Fibroblast of lung (primary cell): ENCODE measurements at regions not wholly inside any gene's neighbourhood (a gene's known extent, or its start where the extent isn't known, plus 50 kb on each side); places are given as distances from the start of the nearest gene placed in this dataset.

Experiments used
- DNase-seq, 2 donors: peaks; one replicate each; pipeline versions ENCODE4 v3.0.0 to v3.0.0-alpha.2; 2010; ENCODE audit warnings: low read depth in 2 of 2
- H2AFZ ChIP-seq: 2 replicates; pipeline ENCODE4 v1.5.1; 2012; ENCODE audit warnings: low read length, control low read depth, inconsistent platforms
- H3K27ac ChIP-seq: 2 replicates; pipeline ENCODE4 v1.5.1; 2011; ENCODE audit warnings: low read length, control low read depth; ENCODE audit not compliant: insufficient read depth
- H3K27me3 ChIP-seq: 2 replicates; pipeline ENCODE4 v1.5.1; 2011; ENCODE audit warnings: mild to moderate bottlenecking, low read length; ENCODE audit not compliant: control insufficient read depth, insufficient read depth
- H3K36me3 ChIP-seq: 2 replicates; pipeline ENCODE4 v1.5.1; 2011; ENCODE audit warnings: low read length; ENCODE audit not compliant: control insufficient read depth, insufficient read depth
- H3K4me1 ChIP-seq: 2 replicates; pipeline ENCODE4 v1.5.1; 2011; ENCODE audit warnings: low read length; ENCODE audit not compliant: control insufficient read depth, insufficient read depth; ENCODE audit errors: extremely low read depth
- H3K4me2 ChIP-seq: 2 replicates; pipeline ENCODE4 v1.5.1; 2011; ENCODE audit warnings: low read length, control low read depth; ENCODE audit not compliant: insufficient read depth; ENCODE audit errors: extremely low read depth
- H3K4me3 ChIP-seq, 4 experiments: fragments of 200-600 bp in 1 of 4; sonication (generic) in 1 of 4; replicated peaks in 1 of 4; 2 replicates each; pipeline ENCODE4 v1.5.1; 2011 to 2016; ENCODE audit warnings: low read length in 4 of 4, low read depth in 3 of 4, mild to moderate bottlenecking in 3 of 4, control low read depth in 2 of 4, inconsistent platforms in 1 of 4, mixed read lengths in 1 of 4; ENCODE audit not compliant: insufficient read depth in 1 of 4; ENCODE audit errors: control extremely low read depth in 1 of 4
- H3K79me2 ChIP-seq: 2 replicates; pipeline ENCODE4 v1.5.1; 2012; ENCODE audit warnings: mild to moderate bottlenecking, low read length, inconsistent platforms; ENCODE audit not compliant: control insufficient read depth, insufficient read depth
- H3K9ac ChIP-seq: 2 replicates; pipeline ENCODE4 v1.5.1; 2011; ENCODE audit warnings: mild to moderate bottlenecking, low read length, control low read depth; ENCODE audit not compliant: insufficient read depth
- H3K9me3 ChIP-seq: 2 replicates; pipeline ENCODE4 v1.5.1; 2012; ENCODE audit warnings: low read depth, low read length; ENCODE audit not compliant: control insufficient read depth, insufficient read depth
- H4K20me1 ChIP-seq: 2 replicates; pipeline ENCODE4 v1.5.1; 2011; ENCODE audit warnings: low read length; ENCODE audit not compliant: control insufficient read depth, insufficient read depth; ENCODE audit errors: extremely low read depth
- CTCF ChIP-seq, 2 donors: IDR thresholded peaks in 1 of 2; conservative IDR thresholded peaks in 1 of 2; 1 replicate in 1 of 2; 2 replicates in 1 of 2; pipeline ENCODE4 v1.5.1; 2011 to 2012; ENCODE audit warnings: low read length in 2 of 2, control low read depth in 1 of 2, inconsistent platforms in 1 of 2, low read depth in 1 of 2, mild to moderate bottlenecking in 1 of 2
- EZH2 ChIP-seq: IDR thresholded peaks from 2 replicates; pipeline ENCODE4 v1.5.1; 2012; ENCODE audit warnings: low read length, control low read depth, mild to moderate bottlenecking; ENCODE audit errors: missing control alignments

- DNase-seq: no peak
Measured at GRCh38 chr5:74288038-74288437, 352.5 kb downstream of the ENC1 start.

GRCh38 chr5:74286734-74287695, 353.5 kb downstream of the ENC1 start:
- H4K20me1 ChIP-seq: no peaks in the 10 kb centered on the region
- H3K9me3 ChIP-seq: no peaks in the 10 kb centered on the region
- no peak for TF ChIP-seq CTCF (conservative IDR thresholded peaks at IDR 0.05 in 1 of 2, IDR thresholded peaks at IDR 0.05 in 1 of 2; ENCODE audit: low read depth in 1 of 2, low read length in 2 of 2)
- no peak for TF ChIP-seq EZH2
- no peaks in the 10 kb centered on the region for H3K4me1 ChIP-seq
- H3K36me3 ChIP-seq: no peaks in the 10 kb centered on the region
- no peak overlapping the region for H3K4me2 ChIP-seq
- H3K4me3 ChIP-seq: no peak overlapping the region
- no peak for DNase-seq
- H2AFZ ChIP-seq: no peak overlapping the region
- H3K27ac ChIP-seq: no peak overlapping the region
- no peaks in the 10 kb centered on the region for H3K79me2 ChIP-seq
- H3K9ac ChIP-seq: no peak overlapping the region
- H3K27me3 ChIP-seq: no peaks in the 10 kb centered on the region

More at GRCh38 chr5:74288038-74288437, 352.5 kb downstream of the ENC1 start:
- H3K27me3 ChIP-seq: no peaks in the 10 kb centered on the region
- H3K27ac ChIP-seq: no peak overlapping the region
- H3K4me2 ChIP-seq: no peak overlapping the region
- H3K36me3 ChIP-seq: no peaks in the 10 kb centered on the region
- H2AFZ ChIP-seq: no peak overlapping the region
- TF ChIP-seq EZH2: no peak
- TF ChIP-seq CTCF (conservative IDR thresholded peaks at IDR 0.05 in 1 of 2, IDR thresholded peaks at IDR 0.05 in 1 of 2; ENCODE audit: low read depth in 1 of 2, low read length in 2 of 2): no peak
- H3K4me3 ChIP-seq: no peak overlapping the region
- no peaks in the 10 kb centered on the region for H3K4me1 ChIP-seq
- no peaks in the 10 kb centered on the region for H3K79me2 ChIP-seq
- H3K9me3 ChIP-seq: no peaks in the 10 kb centered on the region
- H4K20me1 ChIP-seq: no peaks in the 10 kb centered on the region
- no peak overlapping the region for H3K9ac ChIP-seq

- H3K27ac ChIP-seq: no peak overlapping the region
- H3K4me1 ChIP-seq: no peaks in the 10 kb centered on the region
- no peaks in the 10 kb centered on the region for H3K9me3 ChIP-seq
- no peak overlapping the region for H2AFZ ChIP-seq
- no peak for DNase-seq
- no peak overlapping the region for H3K4me2 ChIP-seq
- TF ChIP-seq CTCF (conservative IDR thresholded peaks at IDR 0.05 in 1 of 2, IDR thresholded peaks at IDR 0.05 in 1 of 2; ENCODE audit: low read depth in 1 of 2, low read length in 2 of 2) (no peak), EZH2 (no peak)
- no peaks in the 10 kb centered on the region for H3K79me2 ChIP-seq
- H3K36me3 ChIP-seq: no peaks in the 10 kb centered on the region
- no peaks in the 10 kb centered on the region for H4K20me1 ChIP-seq
- H3K4me3 ChIP-seq: no peak overlapping the region
- H3K27me3 ChIP-seq: no peaks in the 10 kb centered on the region
- no peak overlapping the region for H3K9ac ChIP-seq
Measured at GRCh38 chr5:74285675-74286280, 354.8 kb downstream of the ENC1 start.
